ENCODE measurements at regions not wholly inside any gene's neighbourhood (a gene's known extent, or its start where the extent isn't known, plus 50 kb on each side); places are given as distances from the start of the nearest gene placed in this dataset.

- Histone ChIP-seq H3K4me3 (no peak overlapping the region), H3K9me3 (no peaks in the 10 kb centered on the region), H3K36me3 (no peaks in the 10 kb centered on the region), H3K27me3 (no peaks in the 10 kb centered on the region), H3K4me1 (no peaks in the 10 kb centered on the region), H3K27ac (no peak overlapping the region)
- no peak for DNase-seq
- TF ChIP-seq POLR2A (IDR thresholded peaks at IDR 0.05): no peak
- TF ChIP-seq CTCF (IDR thresholded peaks at IDR 0.05): no peak
These were observed 1019.0 kb downstream of the CDH18 start for GRCh38 chr5:18968966-18969365.

GRCh38 chr5:18970000-18970399 lies 1018.0 kb downstream of the CDH18 start:
- TF ChIP-seq CTCF (IDR thresholded peaks at IDR 0.05) (no peak), POLR2A (IDR thresholded peaks at IDR 0.05) (no peak)
- Histone ChIP-seq H3K9me3 (no peaks in the 10 kb centered on the region), H3K4me1 (no peaks in the 10 kb centered on the region), H3K27ac (no peak overlapping the region), H3K27me3 (no peaks in the 10 kb centered on the region), H3K4me3 (no peak overlapping the region), H3K36me3 (no peaks in the 10 kb centered on the region)
- DNase-seq: no peak

DNA sequence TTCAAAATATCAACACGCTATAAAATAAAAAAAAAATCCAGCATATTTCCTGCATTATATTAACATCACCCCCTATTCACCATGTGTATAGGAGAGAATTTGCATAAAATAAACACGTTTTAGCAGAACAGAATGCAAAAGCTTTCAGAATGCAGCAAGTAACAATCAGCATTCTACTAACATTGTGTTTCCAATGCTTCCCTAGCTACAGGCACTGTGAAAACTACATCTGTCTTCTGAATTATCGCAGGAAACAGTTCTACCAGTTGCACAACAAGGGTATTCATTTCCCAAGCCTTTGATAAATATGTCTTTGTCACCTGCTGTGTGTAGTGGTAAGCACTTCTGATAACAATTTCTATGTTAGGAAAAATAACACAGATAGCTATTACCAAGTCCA lies 1015.8 kb downstream of the CDH18 start:
- no peaks in the 10 kb centered on the region for H3K4me1 ChIP-seq
- no peak overlapping the region for H3K4me3 ChIP-seq
- DNase-seq: no peak
- H3K27ac ChIP-seq: no peak overlapping the region
- H3K36me3 ChIP-seq: no peaks in the 10 kb centered on the region
- TF ChIP-seq POLR2A (IDR thresholded peaks at IDR 0.05): no peak
- TF ChIP-seq CTCF (IDR thresholded peaks at IDR 0.05): no peak
- no peaks in the 10 kb centered on the region for H3K27me3 ChIP-seq
- H3K9me3 ChIP-seq: no peaks in the 10 kb centered on the region

- no peak overlapping the region for H3K4me3 ChIP-seq
- no peaks in the 10 kb centered on the region for H3K4me1 ChIP-seq
- TF ChIP-seq POLR2A (IDR thresholded peaks at IDR 0.05) (no peak), CTCF (IDR thresholded peaks at IDR 0.05) (no peak)
- no peaks in the 10 kb centered on the region for H3K27me3 ChIP-seq
- H3K36me3 ChIP-seq: no peaks in the 10 kb centered on the region
- no peaks in the 10 kb centered on the region for H3K9me3 ChIP-seq
- no peak for DNase-seq
- H3K27ac ChIP-seq: no peak overlapping the region
These were observed 1012.4 kb downstream of the CDH18 start for GRCh38 chr5:18975624-18976023.

DNA sequence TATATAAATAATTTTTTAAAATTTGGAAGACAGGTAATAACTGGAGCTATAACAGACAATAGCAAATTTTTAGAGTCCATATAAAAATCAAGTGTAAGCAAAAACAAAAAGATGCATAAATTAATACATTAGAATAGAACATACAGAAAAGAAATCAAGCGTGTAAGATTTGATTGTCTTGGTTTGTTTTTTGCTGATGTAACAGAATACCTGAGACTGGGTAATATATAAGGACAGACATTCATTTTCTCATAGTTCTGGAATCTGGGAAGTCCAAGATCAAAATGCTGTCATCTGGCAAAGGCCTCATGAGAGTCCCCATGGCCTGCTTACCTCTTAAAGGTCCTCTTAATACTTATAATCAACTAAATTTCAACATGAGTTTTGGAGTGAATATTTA lies 1010.1 kb downstream of the CDH18 start:
- Histone ChIP-seq H3K36me3 (no peaks in the 10 kb centered on the region), H3K27me3 (no peaks in the 10 kb centered on the region), H3K4me3 (no peak overlapping the region), H3K9me3 (peaks cover 0 to under 1% (median 0%) of the 10 kb centered on the region in 4 donors), H3K4me1 (no peaks in the 10 kb centered on the region), H3K27ac (no peak overlapping the region)
- TF ChIP-seq POLR2A (IDR thresholded peaks at IDR 0.05): no peak
- TF ChIP-seq CTCF (IDR thresholded peaks at IDR 0.05): no peak
- DNase-seq: no peak

DNA sequence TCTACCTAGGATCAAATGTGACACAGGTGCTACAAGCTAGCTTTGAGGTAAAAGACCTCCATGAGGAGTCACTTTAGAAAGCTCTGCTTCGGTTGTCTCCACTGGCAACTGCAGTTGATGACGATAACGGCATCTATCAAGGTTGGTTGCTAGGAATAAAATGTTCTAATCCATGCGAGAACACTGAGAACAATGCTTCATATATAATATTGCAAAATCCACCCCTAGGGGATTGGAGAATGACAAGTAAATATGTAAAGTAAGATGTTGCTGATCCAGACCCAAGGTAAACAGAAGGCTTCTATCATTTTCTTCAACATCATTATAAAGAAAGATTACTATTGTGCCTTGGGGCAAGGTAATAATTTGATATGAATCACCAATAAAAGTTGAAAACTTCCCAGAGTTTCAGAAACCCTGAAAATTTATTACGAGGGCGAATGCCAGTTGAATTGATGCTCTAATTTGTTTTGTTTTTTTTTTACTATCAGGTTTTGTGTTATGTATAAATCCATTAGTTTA lies 1003.4 kb downstream of the CDH18 start:
- TF ChIP-seq POLR2A (IDR thresholded peaks at IDR 0.05): no peak
- no peak for TF ChIP-seq CTCF (IDR thresholded peaks at IDR 0.05)
- DNase-seq: no peak

More for the DNA sequence above, 1003.4 kb downstream of the CDH18 start:
- peaks cover 0 to 2% (median 0%) of the 10 kb centered on the region in 4 donors for H3K9me3 ChIP-seq
- H3K27ac ChIP-seq: no peak overlapping the region
- no peaks in the 10 kb centered on the region for H3K36me3 ChIP-seq
- H3K4me3 ChIP-seq: no peak overlapping the region
- no peaks in the 10 kb centered on the region for H3K4me1 ChIP-seq
- H3K27me3 ChIP-seq: no peaks in the 10 kb centered on the region

Measured in Peyer's patch (tissue), 4 donors.